ENCODE measurements at regions not wholly inside any gene's neighbourhood (a gene's known extent, or its start where the extent isn't known, plus 50 kb on each side); places are given as distances from the start of the nearest gene placed in this dataset.

GRCh38 chr2:211251016-211251415 lies 694.6 kb downstream of the CPS1 start:
- TF ChIP-seq POLR2A (IDR thresholded peaks at IDR 0.05; ENCODE audit: low read depth, low read length), result no peak
- TF ChIP-seq POLR2AphosphoS5 (IDR thresholded peaks at IDR 0.05; ENCODE audit: low read depth, low read length), result no peak

All from GM12892 (cell line).